GM18499 (cell line): ENCODE measurements at regions not wholly inside any gene's neighbourhood (a gene's known extent, or its start where the extent isn't known, plus 50 kb on each side); places are given as distances from the start of the nearest gene placed in this dataset.

ENCODE experiments used
- ATAC-seq: cut with Tn5 transposase; IDR thresholded peaks from one replicate; pipeline ENCODE4 v1.9.1; 2021; ENCODE audit warnings: moderate number of reproducible peaks; ENCODE audit not compliant: insufficient read depth, unreplicated experiment

DNA sequence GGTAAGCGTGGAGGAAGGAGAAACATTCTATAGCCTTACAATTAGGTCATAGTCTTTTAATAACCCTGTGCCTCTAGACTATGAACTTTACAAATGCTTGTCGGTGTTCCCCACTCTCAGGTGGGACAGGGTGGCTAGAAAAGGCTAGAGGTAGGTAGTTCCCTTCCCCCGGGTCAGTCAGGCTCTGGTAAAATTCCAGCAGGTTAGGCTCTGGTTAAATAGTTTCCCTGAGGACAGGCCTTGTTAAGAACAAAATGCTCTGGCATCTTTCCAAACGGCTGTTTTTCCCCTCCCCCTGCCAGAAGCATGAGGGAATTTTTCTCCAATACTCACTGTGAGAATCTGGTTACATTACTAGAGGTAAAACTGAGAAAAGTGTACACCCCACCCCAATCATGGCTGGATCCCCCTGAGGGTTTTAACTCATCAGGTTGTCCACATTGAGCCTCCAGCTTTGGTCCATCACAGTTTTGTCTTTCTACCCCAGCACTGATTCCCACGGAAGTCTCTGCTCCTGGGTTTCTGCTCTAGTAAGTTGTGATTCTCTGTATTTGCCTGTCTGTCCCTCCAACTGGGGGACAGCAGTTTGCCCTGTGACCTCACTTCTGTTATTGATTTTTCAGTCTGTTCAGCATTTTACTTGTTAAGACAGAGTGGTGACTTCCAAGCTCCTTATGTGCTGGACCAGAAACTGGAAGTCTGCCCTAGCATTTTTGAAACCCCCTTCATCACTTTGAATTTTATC, 84.7 kb upstream of the ADGRF1 start:
- ATAC-seq: no peak

DNA sequence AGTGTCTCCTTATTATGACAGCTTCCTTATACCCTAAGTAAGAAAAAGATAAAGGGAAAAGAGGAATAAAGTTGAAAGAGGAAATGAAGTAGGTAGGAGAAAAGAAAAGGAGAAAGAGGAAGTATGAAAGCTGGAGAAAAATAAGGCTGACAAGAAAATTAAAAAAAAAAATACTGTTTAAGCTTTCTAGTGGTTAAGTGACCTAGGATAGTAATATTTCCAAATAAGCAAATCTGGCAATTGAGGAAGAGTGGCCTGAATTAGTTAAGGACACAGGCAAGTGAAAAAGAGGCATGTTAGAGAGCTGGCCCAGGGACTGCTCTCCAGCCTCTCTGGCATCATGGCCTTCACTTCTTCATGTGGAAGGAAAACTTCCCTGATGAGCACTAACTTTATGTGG, 76.5 kb upstream of the ADGRF1 start:
- no peak for ATAC-seq

DNA sequence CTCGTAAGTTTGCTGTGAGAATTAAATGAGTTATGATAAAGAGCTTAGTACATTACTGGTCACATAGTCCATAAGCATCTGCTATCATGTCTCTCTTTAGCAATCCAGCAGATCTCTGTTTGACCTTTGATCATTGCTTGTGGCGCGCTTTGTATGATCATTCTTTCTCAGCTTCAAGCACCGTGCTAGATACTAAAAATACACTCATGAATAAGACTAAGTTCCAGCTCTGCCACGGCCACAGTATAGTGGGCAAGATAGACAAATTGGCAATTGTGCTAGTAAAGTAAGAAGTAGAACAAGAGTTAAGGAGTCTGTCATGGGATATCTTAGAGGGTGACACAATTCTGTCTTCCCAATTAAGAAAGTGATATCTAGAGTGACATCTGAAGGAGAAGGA, 75.2 kb upstream of the ADGRF1 start:
- ATAC-seq: no peak

DNA sequence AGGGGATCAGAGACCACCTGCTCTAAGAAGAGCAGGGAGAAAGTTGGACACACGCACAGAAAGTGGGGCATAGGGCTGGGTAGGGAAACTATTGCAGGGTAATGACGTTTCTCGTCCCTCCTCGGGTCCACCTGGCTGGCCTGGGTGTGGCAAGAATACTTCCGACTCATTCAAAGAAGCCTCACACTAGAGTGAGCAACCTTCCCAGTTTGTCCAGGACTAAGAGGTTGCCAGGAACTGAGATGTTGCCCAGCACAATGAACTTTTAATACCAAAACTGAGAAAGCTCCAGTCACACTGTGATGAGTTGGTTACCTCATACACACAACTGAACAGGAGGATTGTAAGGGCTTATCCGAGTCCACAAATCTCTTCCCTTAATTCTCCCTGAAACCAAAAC, 74.5 kb upstream of the ADGRF1 start:
- no peak for ATAC-seq

DNA sequence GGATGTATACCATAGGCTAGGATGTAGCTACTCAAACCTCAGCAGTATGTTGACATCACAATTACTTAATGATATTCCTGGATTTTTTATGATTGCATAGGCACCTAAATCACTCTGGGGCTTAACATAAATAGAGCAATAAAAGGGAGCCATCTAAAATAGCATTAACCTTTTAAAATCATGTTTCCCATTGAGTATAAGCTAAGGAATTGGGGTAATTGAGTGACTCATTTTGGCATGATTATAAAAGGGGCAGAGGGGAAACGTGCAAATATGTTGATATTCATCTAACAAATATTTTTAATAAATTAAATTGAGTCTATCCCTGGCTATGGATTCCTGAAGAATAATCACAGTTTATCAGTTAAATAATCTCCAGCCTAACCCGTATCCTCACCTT, 74.0 kb upstream of the ADGRF1 start:
- no peak for ATAC-seq

DNA sequence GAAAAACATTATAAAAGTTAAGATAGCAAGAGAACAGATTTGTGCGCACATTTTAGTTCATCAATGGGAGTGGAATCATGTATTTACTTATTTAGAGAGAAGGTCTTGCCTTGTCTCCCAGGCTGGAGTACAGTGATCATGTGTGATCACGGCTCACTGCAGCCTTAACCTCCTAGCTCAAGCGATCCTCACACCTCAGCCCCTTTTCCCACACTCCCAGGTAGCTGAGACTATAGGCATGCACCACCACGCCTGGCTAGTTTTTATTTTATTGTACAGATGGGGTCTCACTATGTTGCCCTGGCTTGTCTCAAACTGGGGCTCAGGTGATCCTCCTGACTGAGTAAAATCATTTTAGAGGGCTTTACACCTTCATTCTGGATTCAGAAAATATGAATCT, 72.3 kb upstream of the ADGRF1 start:
- ATAC-seq: no peak

DNA sequence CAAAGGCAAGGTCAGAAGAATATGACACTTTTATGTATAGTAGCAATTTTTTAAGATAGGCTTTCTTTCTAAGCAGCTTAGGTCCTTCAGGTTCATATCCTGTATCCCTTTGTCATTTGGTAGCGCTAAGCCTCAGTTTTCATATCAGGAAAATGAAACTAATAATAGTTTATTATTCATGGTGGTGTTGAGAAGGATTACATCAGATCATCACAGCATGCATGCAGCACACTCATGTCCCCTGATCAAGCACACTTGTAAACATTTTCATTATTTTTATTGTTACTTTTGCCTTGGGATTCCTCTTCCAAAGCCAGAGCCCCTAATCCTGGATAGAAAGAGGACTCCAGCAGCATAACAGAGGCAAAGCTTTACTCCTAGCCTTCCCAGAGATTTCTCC, 70.2 kb upstream of the ADGRF1 start:
- no peak for ATAC-seq

DNA sequence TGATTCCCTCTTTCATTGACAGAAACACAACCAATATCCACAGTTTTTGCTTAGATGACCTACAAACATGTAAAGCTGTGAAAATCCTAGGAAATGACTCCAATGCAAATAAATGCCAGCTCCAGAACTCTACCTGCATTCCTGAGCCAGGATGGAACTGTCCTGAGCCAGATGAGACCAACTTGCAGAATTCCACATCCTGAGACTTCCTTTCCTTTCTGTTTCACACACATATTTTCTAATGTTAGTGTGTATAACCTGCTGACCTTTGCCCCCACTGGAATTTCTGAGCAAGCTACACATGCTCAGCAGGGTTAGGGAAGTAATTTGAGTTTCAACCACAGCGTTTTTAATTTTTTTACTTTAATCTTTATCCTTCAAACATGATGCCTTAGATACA, 69.6 kb upstream of the ADGRF1 start:
- ATAC-seq: no peak

DNA sequence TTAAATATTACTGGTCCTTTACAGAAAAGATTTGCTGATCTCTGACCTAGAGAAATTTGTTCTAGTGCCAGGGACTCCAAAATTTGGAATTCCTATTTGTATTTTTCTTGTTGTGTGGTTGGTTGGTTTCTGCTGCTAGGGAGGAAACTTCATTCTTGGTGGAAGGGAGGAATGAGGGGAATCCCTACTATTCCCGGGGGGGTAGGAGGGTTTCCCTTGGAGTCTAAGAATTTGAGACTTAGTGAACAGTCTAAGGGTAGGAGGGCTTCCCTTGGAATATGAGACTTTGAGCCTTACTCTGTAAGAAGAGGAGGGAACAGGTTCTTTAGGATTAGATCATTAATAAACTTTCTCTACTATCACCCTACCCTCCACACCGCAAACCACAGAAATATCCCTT, 67.1 kb upstream of the ADGRF1 start:
- ATAC-seq: no peak

DNA sequence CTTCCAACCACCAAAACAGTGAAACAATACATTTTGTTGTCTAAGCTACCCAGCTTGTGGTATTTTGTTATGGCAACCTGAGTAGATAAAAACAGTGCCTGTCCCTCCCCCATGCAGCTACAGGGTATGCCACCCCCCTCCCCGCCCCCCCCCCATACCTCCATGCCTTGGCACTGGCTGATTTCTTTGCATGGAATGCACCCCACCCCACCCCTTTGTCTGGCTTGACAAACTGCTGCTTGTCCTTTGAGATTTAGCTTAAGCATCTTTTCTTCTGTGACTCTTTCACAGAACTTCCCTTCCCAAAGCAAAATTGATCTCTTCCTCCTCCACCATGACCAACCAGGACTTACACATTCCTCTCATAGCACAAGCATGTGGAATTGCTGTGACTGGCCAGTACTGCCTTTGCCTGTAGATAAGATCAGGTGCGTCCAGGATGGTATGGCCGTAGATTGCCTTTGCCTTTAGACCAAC, 64.6 kb upstream of the ADGRF1 start:
- ATAC-seq: no peak

DNA sequence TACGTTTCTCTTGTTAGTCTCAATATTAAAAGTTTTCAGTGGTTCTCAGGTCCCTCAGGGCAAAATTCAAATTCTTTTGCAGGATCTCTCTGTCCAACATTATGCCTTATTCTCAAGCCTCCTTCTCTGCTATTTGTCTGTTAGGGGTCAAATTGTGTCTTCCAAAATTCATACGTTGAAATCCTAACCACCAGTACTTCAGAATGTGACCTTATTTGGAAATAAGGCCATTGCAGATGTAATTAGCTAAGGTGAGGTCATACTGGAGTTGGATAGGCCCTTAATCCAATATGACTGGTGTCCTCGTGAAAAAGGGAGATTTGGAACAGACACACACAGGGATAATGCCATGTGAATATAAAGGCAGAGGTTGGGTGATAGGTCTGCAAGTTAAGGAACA, 64.1 kb upstream of the ADGRF1 start:
- no peak for ATAC-seq

DNA sequence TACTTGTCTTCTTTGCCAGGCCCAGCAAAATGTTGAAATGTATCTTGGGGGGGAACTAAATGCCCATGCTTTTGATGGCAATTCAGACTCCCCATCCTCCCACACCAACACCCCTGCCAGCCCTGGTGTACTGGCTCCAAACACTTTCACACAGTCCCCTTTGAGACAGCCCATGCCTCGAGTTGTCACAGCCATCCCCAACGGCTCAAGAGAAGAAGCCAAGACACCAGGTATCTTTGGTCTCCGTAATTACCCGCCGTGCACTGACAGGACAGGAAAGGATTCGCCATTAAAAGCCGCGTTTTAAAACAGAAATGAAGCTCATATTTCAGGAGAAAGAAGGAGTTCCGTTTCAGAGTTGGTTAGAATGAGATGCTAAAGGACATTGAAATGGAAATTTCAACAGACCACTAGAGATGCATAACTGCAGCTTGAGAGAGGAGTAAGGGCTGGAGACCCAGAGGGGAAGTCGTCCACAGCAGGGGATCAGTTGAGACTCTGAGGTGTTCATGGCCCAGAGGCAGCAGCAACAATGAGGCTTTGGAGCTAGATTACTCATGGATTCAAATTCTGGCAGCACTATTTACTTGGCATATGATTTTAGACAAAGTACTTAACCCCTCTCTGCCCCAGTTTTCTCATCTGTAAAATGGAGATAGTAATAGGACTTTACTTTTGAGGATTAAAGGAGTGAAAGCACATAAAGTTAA, 63.5 kb upstream of the ADGRF1 start:
- ATAC-seq: no peak

DNA sequence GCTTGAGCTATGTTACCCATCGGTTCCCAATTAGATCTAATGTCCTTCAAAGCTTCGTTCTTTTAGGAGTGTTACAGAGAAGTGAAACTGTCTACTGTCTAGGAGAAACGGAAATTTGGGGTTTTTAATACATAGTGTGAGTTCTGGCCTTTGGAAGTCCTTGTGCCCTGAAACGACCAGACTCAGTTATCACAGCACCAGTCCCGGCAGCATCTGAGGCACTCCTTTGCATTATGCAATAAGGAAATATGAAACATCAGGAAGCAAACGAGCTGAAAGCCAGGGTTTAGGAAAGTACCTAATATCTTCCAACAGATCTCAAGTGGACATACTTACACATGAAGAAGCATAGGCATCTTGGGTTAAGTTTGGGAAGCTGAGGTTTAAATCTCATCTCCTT, 61.8 kb upstream of the ADGRF1 start:
- no peak for ATAC-seq

DNA sequence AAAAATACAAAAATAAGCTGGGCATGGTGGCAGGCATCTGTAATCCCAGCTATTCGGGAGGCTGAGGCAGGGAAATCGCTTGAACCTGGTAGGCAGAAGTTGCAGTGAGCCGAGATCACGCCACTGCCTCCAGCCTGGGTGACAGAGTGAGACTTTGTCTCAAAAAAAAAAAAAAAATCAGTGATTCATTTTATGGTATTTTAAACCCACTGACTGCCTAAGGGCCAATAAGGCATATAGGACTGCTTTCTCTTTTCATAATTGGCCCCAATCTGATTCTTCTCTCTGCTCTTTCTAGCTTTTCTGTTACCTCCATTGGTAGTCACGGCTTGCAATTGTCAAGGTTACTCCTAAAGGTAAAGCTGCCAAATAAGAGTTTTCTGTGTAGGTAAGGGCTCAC, 60.2 kb upstream of the ADGRF1 start:
- no peak for ATAC-seq

DNA sequence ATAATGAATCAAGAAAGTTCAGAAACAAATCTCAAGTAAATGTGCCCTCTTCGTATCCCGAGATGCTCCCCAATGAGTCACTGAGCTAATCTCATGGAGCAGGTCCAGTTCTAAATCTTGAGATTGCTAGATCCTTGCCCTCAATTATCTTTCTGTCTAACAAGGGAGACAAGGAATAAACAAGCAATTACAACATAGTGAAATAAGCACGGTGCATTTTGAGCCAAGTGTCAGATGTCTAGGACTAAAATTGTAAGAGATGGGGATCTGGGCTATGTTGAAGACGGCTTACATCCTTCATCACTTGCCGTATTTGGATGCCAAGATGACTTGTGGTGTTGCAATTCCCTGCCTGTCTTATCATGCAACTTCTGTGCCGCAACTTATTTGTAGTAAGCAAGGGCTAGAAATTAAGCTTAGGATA, 56.5 kb upstream of the ADGRF1 start:
- no peak for ATAC-seq

DNA sequence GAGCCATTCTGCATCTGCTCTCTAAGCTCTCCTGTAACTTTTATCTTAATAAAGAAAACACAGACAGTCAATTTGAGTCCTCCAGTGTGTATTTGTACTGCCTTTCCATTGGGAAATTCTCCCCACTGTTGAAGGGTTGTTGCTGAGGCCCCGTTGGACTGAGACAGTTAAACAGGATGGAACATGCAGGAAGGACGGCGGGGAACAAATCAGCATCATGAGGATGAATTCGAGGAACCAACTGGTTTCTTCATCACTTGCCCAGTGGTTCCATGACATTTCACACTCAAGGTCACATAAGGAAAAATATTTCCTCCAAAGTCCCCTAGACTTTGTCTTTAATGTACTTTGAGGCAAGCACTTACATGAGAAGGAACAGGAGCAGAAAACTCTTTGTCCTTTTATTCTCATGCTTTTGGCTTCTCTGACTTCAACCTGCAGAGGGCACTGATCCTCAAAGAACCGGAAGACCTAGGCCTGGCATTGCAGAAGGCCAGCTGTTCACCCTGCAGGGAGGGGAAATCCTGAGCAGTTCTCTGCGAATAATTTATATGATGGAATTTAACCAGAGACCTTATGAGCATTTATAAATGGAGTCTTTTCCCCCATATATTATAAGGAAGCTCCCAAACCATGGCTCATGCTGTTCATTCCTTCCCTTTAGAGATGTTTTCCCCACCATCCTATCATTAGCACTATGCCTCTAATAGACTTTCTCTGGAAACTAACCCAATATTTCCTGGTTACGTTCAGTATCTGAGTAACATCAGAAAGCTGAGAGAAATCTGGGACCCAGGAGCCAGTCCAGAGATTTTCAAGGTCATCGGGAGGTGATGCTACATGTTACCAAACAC, 55.2 kb upstream of the ADGRF1 start:
- no peak for ATAC-seq

DNA sequence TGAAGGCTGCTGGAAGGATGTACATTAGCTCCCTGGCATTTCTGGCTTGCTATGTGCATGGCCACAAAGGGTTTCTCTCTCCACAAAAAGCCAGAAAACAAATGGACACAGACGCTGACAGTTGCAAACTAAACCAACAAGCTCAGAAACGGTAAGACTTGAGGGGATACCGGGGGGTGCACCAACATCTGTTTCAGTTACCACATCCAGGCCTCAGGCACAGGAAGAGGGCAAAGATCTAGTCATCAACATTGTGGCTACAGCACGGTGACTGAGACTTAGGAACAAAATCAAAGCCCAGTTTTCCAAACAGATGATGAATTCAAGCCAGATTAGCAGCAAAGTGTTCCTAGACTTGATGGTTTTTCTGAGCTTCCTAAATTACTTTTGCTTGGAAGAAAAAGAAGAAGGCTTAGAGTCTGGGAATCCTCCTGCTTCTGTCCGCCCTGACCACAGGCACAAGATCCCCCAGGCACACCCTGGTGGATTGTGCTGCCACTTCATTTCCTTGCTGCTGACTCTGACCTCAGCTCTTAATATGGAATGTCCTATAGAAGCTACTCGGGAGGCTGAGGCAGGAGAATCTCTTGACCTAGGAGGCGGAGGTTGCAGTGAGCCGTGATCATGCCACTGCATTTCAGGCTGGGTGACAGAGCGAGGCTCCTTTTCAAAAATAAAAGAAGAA, 54.2 kb upstream of the ADGRF1 start:
- no peak for ATAC-seq

DNA sequence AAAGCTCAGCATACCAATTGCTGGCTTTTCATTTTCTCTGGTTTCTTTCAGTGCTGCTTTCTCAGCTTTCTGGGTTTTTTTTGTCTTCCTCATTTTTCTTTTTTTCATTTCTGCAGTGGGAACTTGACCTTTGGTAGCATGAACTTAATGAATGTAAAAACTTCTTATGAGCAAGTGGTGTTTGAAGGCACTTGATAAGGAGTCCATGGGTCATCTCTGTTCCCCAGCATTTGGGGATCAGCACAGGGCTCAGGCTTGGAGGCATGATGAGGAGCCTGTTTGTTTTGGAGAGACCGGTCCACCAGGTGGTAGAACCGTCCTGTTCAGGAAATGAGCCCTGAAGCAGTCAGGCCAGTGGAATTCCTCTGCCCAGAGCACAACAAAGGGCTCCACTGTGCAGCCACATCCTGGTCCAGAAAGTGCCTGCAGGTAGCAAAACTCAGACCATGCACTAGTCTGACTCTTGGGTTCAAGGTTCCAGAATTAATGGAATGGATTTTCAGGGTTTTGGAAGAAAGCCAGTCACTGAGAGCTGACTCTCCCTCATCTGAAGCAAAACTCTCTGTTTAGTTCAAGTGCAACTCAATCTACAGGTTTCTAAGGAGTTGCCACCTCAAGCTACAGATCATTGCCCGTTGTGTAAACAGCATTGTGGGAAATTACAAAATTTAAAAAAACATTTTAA, 52.3 kb upstream of the ADGRF1 start:
- ATAC-seq: no peak

DNA sequence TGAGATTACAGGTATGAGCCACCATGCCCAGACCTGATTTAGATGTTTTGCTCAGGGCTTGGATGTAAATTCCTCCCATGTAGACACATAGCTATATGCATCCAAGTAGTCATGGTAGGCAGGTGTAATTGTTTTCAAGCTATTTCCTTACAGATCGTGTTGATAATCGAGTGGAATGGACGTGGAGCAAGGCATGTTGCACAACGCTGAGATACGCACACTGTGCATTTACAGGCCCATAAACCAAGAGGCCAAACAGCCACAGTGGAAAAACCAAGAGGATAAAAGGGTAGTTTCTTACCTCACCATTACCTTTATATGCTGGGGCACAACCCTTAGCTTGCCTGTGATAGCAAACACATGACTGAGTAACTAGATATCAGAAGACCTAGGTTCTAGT, 51.0 kb upstream of the ADGRF1 start:
- no peak for ATAC-seq
